ENCODE measurements at regions not wholly inside any gene's neighbourhood (a gene's known extent, or its start where the extent isn't known, plus 50 kb on each side); places are given as distances from the start of the nearest gene placed in this dataset.
A peak's percentile ranks its signal among the peaks of the same experiment; 100 is the strongest.

DNA sequence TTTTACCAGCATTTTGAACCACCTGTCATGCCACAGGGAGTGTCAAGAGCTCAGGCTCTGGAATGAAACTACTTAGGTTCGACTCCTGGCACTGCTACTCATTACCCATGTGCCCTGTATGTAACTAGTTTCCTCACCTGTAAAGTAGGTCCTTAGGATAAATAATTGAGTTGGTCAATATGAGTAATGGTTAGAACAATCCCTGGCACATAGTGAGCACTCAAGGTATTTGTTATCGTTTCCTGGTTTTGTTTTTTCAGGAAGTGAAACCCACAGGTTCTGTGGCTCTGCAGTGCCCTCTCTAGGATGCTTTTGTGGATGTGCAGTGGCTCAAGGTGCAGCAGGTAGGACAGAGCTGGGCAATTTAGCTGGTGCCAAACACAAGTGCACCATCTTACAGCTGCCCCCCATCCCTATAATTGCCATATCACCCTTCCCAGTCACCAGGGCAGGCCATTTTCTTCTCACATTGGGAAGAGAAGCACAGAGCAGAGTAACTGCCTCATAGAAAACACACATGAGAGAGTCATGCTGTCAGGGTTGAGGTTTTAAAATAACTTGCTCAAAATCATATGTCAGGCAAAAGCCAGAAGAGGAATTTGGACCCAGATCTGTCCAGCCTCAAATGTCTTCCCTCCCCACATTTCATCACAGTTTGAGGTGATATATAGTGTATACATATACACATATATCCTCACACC is 297.5 kb downstream of the RPAP3 start:
- DNase-seq: no peak

DNA sequence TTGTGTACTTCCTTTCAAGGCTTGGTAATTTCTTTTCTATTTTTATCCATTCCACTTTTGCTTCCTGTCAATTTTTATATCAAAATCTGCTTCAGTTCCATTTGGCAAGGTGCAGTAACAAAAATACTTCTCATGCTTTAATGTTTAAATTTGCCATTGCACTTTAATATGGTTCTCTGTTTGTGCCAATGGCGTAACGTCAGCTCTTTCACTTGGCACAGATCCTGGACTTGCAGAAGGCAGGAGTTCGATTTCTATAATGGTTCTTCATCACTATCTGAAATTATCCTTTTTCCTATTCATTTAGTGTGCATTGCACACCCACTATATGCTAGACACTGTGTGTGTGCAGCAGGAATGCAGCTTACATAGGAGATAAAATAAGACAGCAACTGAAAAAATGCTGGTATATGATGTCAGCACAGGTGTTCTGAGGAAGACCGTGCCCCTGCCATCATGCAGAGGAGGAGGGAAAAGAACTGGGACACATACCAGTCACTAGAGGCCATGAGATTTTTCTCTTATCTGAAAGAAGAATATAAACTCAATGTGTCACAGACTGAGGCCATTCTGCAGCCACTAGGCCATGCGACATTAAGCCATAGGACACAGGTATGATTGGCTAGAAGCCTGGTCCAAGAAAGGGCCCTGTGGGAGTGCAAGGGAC is 298.2 kb downstream of the RPAP3 start:
- no peak for DNase-seq

DNA sequence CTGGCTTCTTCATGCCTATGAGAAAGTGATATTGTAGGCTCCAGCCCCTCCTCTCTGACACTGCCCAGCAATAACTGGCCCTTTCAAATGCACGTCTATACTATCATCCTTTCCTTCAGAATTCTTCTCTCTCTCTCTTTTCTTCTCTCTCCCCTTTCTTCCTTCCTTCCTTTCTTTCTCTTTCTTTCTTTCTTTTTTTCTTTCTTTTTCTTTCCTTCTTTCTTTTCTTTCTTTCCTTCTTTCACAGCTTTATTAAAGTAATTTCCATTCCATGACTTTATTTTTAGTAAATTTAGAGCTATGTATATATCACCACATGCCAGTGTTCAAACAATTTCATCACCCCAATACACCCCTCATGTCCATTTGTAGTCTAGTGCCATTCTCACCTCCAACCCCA is 302.1 kb downstream of the RPAP3 start:
- no peak for DNase-seq

DNA sequence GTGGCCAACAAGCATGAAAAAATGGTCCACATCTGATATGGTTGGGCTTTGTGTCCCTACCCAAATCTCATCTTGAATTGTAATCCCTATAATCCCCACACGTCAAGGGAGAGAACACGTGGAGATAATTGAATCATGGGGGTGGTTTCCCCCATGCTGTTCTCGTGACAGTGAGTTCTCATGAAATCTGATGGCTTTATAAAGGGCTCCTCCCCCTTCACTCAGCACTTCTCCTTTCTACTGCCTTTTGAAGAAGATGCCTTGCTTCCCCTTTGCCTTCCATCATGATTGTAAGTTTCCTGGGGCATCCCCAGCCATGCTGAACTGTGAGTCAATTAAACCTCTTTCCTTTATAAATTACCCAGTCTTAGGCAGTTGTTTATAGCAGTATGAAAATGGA is 304.6 kb downstream of the RPAP3 start:
- DNase-seq: peak; percentile 94

DNA sequence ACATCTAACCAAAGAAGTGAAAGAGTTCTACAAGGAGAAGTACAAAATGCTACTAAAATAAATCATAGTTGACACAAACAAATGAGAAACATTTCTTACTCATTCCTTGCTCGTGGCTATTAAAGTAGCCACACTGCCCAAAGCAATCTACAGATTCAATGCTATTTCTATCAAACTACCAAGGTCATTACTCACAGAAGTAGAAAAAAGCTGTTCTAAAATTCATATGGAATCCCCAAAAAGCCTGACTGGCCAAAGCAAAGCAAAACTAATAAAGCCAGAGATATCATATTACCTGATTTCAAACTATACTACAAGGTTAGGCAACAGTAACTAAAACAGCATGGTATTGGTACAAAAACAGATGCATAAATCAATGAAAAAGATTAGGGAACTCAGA is 305.6 kb downstream of the RPAP3 start:
- no peak for DNase-seq

DNA sequence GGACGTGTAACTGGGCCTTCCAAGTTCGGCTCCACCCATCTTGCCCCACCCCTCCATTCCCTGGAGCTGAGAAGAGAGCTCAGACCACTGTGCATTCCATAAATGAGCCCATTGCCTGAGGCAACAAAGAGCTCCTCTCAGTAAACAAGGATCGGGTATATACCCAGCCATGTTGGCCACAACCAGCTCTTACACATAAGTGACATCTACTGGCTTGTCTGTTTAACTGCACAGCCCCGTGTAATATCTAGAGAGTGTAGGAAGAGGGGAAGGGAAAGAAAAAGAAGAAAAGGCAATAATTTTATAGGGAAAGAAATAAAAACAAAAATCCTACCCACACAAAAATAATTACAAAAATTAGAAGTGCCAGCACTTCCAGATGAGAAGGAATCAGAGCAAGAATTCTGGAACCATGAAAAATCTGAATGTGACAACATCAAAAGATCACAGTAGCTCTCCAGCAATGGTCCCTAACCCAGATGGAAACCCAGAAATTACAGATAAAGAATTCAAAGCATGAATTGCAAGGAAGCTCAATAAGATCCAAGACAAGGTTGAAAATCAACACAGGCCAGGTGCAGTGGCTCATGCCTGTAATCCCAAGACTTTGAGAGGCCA is 308.1 kb downstream of the RPAP3 start:
- peak; percentile 73 for DNase-seq

DNA sequence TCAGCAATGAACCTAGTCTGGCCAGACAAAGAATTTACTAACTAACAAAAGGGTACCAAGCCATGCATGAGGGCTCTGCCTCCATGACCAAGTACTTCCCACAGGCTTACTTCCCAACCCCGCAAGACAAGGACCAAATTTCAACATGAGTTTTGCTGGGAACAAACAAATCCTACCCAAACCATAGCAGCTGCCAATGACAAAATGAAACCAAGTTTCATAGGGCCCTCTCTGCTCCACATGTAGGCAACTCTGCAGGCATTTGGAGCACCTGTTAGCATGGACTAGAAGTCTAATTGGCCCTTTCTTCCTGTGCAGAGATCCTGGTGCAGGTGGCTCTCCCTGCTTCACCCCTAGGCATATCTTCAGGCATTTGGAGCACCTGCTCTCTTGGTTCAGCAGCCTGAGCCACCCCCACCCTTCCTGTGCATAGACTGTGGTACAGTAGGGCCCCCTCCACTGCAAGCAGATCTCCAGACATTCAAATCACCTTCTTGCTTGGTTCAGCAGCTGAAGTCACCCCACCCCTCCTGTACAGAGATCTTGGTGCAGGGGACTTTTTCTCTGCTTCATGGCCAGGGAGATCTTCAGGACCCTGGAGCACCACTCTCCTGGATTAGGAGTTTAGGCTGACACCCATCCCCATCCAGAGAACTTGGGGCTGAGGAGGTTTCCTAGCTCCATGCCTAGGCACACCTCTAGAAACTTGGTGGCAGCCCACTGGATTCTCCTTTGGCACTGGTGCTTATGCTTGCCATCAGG is 308.7 kb downstream of the RPAP3 start:
- no peak for DNase-seq

DNA sequence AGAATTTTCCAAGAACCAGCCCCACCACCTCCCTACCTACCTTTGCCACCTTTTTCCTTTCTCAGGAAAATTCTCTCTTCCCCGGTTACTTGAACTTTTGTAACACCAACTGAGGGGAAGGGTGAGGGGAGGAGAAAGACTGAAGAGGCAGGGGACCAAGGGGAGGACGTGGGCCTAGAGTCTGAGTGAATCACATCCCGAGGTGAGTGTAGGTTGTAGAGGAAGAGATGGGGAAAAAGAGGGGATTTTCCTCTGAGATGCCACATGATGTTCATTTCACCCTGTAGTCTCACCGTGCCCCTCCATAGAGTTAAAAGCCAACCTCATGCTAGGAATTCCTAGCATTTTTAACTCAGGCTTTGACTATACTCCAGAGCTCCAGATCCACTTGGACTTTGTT is 311.8 kb downstream of the RPAP3 start:
- peak; percentile 42 for DNase-seq

DNA sequence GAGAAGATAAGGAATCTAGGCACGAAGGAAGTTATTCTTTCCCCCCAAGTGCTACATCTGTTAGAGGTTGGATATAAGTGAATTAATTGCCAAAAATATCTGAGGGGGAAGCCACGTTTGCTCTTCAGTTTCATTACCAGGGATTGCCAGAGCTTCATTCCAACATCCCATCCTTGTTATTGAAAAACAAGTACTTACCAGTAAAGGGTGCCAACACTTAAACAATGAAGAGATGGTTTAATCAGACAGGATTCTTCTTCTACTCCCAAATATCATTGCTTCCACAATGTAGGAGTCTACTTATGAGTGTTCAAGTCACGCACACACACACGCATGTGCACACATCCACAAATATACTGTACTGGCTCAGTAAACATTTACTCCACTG is 312.4 kb downstream of the RPAP3 start:
- DNase-seq: no peak

DNA sequence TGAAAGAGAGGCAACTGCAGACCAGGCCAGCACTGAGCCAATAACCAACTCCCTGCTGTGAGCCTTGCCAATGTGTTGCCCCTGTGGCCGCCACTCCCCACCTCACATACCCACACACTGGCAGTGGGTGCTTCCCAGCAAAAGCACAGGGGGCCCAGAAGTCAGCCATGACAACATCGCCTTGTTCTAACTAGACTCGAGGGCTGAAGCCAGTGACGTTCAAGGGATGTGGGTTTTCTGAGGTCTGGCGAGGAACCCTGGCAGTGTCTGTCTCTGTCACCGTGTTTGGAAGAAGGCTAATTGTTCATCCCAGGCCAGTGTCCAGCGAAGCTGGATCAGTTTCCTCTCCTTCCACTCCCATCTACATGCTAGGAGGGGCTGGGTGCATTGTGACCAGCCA is 311.8 kb upstream of the AMIGO2 start:
- DNase-seq: no peak

DNA sequence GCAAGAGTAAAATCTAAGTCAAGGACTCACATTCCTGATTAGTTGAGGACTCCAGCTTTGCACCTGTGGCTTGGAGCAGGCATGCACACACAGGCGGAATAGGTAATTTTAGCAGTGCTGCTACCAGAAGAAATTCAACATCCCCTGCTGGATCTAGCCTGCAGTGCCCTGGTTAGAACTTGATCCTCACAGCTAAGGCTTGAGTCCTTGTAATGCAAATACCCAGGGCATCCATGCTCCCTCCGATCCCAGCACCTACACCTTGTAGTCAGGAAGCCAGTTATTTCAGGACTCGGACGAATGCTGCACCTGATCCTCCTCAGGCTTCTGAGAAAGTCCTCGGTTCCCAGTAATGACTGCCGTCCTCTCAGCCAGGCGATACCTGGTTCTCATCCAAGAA is 309.0 kb upstream of the AMIGO2 start:
- DNase-seq: no peak

DNA sequence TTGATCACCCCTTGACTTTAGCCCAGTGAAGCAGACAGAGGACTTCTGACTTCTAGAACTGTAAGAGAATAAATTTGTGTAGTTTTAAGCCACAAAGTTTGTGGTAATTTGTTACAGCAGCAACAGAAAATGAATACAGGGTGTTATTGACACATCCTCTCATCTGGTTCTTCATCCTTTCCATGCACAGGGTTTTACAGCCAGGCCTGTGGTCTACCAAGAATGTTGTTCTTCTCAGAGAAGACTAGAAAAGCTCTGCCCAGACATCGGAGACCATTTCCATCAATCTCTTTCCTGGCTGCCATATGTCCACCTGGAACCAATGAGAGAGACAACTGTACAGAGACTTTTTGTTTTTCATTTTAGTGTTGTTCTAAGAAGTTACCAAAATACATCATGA is 308.2 kb upstream of the AMIGO2 start:
- no peak for DNase-seq

DNA sequence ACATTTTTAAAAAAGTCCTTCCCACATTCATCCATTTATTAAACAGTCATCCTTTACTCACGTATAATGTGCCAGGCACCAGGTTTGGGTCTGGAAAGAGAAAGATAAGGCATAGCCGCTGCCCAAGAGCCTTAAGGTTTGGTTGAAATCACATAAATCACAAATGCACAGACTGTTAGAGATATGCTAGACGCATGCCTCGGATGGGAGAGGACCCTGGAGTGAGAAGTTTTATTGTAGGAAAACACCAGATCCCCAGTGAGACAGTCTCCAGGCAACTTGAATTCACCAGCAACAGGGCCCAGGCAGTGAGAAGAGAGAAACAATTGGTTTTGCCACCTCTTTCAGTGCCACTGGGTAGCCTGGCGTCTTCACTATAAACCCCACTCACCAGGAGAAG is 305.9 kb upstream of the AMIGO2 start:
- no peak for DNase-seq

DNA sequence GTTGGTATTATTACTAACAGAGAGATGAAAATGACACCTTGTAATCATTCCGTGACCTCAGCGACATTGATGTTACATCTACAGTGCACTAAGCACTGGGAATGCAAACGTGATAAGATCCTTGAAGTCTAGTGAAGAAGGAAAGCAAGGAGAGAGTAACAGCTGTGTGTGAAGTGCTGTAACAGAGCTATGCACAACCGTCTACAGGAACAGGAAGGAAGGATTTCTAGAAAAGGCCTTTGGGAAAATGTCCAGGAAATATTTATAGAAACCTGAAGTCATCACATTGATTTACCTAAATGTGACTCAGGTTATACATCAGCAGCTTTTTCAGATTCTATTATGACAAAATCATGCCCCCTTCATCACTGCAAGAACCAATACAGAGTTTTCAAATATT is 304.2 kb upstream of the AMIGO2 start:
- no peak for DNase-seq

DNA sequence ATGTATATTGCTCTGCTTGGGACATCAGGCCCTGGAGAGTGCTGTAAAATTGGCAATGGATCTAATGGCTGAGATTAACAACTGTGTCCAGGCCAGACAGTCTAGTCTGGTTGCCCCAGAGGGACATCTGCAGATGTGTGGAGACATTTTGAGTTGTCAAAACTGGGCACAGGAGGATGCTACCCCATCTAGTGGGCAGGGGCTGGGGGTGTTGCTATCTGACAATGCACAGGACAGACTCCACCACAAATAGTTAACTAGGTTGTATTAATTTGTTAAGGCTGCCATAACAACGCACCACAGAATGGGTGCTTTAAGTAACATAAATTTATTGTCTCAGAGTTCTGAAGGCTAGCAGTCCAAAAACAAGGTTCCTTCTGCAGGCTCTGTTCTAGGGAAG is 302.5 kb upstream of the AMIGO2 start:
- DNase-seq: no peak

DNA sequence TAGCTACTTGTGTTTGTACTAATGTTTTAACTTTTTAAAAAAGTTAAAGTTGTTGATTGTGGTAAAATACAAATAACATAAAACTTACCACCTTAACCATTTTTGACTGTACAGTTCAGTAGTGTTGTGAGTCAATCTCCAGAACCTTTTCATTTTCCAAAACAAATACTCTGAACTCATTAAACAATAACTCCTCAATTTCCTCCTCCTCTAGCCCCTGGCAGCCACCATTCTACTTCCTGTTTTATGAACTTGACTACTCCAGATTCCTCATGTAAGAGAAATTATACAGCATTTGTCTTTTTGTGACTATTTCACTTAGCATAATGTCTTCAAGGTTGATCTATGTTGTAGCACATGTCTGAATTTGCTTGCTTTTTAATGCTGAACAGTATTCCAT is 299.1 kb upstream of the AMIGO2 start:
- peak; percentile 34 for DNase-seq

DNA sequence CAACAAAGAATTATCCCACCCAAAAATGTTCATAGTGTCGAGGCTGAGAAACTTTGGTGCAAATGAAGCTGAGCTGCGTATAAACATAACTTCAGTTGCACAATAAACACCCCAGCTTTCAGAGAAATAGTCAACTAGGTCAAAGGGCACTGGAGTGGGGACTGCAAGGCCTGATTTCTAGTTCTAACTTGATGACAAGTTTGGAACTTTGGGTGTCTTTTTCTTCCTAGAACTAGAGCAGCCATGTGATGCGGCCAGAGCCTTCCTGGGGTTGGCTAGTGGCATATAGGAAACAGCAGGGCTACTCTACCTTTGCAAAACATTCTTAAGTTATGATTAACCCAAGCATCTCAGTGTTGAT is 298.4 kb upstream of the AMIGO2 start:
- DNase-seq: no peak

DNA sequence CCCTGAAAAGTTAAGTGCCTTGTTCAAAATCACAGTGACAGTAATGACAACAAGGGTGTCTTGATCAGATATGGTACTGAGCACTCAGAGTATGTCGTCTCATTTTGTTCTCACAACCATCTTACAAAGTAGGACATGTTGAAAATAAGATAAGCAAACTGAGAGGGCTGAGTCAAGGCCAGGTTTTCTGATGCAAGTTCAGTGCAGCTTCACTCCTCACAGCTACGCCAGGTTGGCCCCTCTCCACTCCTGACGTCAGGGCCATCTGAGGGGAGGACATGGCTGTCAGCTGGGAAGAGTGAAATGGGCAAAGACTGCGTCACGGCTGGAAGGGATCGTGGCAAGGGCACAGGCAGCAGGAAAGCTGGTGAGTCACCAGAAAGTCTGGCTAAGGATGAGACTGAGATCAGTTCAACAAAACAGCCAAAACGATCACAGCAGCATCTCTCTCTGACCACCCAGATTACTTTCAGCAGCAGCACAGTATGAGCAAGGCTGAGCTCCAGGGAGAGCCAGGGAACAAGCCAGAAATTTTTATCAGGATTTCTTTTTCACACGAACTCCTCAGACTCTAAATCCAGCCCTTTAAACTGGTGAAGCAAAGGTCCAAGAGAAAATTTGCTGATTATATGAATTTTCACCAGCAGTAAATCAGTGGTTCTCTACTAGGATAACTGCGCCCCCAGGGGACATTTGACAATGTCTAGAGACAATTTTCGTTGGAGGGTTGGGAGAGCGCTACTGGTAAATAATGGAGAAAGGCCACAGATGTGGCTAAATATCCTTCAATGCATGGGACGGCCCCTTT is 297.9 kb upstream of the AMIGO2 start:
- no peak for DNase-seq

DNA sequence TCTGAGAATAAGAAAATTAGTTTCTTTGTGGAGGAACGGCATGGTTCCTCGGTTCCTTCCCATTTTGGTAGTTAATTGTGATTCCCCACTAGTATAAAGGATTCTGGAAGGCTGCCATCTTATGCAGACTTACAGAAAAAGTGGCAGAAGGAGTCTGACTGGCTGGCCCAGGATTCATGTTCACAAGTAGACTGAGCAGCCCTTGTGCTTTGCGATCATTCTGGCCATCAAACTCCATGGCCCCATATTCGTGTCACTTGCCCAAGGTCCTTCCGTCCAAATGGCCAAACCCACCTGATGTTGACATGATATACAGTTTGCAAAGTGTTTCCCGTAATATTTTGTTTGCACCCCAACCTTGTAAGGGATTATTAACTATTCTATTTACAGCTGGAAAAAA is 297.2 kb upstream of the AMIGO2 start:
- no peak for DNase-seq

DNA sequence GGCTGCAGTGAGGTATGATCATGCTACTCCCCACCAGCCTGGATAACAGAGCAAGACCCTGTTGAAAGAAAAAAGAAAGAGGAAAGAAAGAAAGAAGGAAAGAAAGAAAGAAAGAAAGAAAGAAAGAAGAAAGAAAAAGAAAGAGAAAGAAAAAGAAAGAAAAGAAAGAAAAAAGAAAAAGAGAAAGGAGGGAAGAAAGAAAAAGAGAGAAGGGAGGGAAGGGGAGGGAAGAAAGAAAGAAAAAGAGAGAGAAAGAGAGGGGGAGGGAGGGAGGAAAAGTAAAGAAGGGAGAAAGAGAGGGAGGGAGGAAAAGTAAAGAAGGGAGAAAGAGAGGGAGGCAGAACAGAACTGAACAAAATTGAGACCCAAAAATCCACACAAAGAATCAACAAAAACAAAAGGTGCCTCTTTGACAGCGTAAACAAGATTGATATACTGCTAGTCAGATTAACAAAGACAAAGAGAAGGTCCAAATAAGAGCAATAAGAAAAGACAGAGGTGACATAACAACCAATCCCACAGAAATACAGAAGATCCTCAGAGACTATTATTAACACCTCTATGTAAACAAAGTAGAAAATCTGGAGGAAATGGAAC is 293.9 kb upstream of the AMIGO2 start:
- DNase-seq: no peak

DNA sequence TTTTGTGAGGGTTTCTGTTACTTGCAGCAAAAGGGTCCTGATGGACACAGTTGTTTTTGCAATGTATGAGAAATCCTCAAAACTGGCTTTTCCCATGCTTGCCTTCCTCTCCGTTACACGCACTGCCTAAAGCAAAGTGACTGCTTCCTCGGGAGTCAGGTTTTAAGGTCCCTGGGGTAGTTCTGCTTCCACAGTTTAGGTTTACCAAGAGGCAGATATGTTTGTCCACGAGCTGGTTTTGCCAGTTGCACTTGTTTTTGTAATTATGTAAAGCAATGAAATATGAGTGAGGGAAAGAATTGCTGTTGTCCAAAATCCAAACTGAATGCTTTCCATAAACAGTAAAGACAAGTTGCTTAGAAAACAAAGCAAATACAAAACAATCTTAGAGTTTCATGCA is 290.7 kb upstream of the AMIGO2 start:
- no peak for DNase-seq

DNA sequence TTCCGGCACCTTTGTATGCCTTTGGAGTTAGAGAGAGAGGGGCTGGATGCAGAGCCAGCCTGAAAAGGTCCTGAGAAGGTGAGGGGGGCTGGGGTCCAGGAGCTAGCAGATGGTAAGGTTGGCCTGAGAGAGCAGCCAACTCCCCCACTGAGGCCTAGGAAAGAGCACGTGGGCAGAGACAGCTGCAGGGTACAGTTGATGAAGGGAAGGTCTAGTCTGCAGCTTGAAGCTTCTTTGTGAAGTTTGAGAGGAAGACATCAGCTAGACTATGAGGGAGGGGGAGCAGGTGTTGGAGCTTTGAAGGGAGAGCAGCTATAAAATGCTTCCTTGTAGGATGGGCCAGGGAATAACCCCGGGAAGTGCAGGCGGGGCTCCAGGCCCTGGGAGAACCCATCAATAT is 289.3 kb upstream of the AMIGO2 start:
- DNase-seq: no peak

All from inflammatory macrophage treated with lipopolysaccharide for 4 hours (primary cell).